OCI-LY1 (cell line): ENCODE measurements at regions not wholly inside any gene's neighbourhood (a gene's known extent, or its start where the extent isn't known, plus 50 kb on each side); places are given as distances from the start of the nearest gene placed in this dataset.

ENCODE experiments used
- CTCF ChIP-seq: fragments of 200-600 bp; sonication (generic), shearing (Covaris generic); IDR thresholded peaks from 2 replicates; pipeline ENCODE4 v1.5.1; 2017; ENCODE audit warnings: mild to moderate bottlenecking, antibody characterized with exemption, low read length, moderate library complexity, mixed read lengths
- EZH2 ChIP-seq: fragments of 200-600 bp; sonication (generic), shearing (Covaris generic); IDR thresholded peaks from 2 replicates; pipeline ENCODE4 v1.8.0; 2017; ENCODE audit warnings: borderline replicate concordance, mixed run types, mild to moderate bottlenecking, antibody characterized with exemption, low read length, moderate library complexity, mixed read lengths

- TF ChIP-seq CTCF = no peak
- TF ChIP-seq EZH2 = no peak
Observed at GRCh38 chr5:138631096-138631928, 56.1 kb upstream of the HSPA9 start.
